GM19193 (cell line): ENCODE measurements at regions not wholly inside any gene's neighbourhood (a gene's known extent, or its start where the extent isn't known, plus 50 kb on each side); places are given as distances from the start of the nearest gene placed in this dataset.

Source experiments
- POLR2A ChIP-seq: IDR thresholded peaks from 4 replicates; pipeline ENCODE4 v1.6.1; 2011; ENCODE audit not compliant: insufficient read depth, insufficient read length; ENCODE audit errors: extremely low read depth

DNA sequence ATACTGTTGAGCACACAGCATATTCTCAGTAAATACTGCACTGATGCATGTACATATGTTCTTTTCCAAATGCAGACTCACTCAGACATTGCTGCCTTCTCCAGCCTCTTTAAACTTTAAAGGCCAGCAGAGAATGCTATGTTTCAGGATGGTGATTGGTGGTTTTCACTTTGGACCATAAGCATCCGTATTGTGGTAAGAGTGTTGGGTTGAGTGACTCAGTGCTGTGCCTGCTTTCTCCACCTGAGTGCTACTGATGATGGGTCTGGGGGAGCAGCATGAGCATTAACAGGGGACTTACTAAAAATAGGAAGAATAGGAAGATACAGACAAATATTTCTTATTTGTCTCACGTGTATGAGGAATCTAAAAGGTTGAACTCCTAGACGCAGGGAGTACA, 56.3 kb upstream of the ZNF92 start:
- TF ChIP-seq POLR2A: no peak

DNA sequence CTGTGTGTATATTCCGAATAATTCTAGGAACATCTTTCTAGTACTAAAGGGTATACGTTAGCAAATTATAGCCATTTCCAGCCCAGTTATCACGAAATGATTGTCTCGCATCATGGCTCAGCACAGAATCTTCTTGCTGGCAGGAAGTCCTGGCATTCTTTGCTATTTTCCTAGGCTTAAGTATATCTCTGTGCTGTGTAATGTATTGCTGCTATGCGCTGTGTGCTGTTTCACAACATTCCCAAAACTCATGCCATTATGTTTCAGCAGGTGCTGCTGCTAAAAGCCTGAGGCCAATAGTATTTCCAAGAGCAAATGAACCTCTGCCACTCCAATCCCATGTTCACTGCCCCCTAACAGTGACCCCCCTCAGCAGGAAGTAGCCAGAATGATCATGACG, 62.9 kb upstream of the ZNF92 start:
- no peak for TF ChIP-seq POLR2A

DNA sequence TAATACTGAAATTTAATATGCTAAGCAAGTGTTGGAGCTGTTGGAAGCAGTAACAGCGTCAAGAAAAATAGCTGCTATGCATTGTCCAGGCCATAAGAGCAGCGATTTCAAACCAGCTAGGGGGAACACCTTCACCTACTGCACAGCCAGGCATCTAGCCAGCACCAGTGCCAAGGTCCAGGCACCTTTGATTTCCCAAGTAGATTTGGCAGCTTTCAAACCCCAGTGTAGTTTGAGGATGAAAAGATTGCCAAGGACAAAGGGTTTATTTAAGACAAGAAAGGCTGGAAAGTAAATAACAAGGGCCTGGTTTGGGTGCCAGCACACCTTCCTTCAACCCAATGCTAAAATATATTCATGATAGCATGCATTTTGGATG, 65.4 kb upstream of the ZNF92 start:
- TF ChIP-seq POLR2A: no peak

GRCh38 chr7:65307651-65308299, 65.9 kb upstream of the ZNF92 start:
- no peak for TF ChIP-seq POLR2A

- TF ChIP-seq POLR2A: no peak
These were observed 69.5 kb upstream of the ZNF92 start for GRCh38 chr7:65304175-65304574.

GRCh38 chr7:65302883-65303282, 70.8 kb upstream of the ZNF92 start:
- no peak for TF ChIP-seq POLR2A

GRCh38 chr7:65301007-65301406, 72.6 kb upstream of the ZNF92 start:
- no peak for TF ChIP-seq POLR2A

- TF ChIP-seq POLR2A: no peak
These were observed 78.2 kb upstream of the ZNF92 start for GRCh38 chr7:65295409-65295808.

GRCh38 chr7:65287023-65287422, 86.6 kb upstream of the ZNF92 start:
- TF ChIP-seq POLR2A: no peak

- TF ChIP-seq POLR2A: no peak
These were observed 87.5 kb upstream of the ZNF92 start for GRCh38 chr7:65285906-65286864.

DNA sequence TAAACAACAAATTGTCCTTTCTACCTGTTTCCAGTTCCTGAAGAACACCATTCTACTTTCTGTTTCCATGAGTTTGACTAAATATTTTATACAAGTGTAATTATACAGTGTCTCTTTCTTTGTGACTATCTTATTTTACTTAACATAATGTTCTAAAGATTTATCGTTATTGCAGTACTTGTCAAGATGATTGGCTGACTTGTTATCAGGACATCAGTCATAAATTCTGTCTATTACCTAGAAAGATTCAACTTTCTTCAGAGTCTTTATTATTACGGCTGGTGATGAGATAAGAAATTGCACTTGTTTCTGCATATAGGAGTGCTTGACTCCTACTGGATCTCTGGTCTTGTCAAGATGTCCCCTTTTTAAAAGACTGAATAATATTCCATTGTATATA, 93.9 kb upstream of the ZNF92 start:
- TF ChIP-seq POLR2A: no peak

- TF ChIP-seq POLR2A: no peak
These were observed 96.8 kb upstream of the ZNF92 start for GRCh38 chr7:65276822-65277221.

DNA sequence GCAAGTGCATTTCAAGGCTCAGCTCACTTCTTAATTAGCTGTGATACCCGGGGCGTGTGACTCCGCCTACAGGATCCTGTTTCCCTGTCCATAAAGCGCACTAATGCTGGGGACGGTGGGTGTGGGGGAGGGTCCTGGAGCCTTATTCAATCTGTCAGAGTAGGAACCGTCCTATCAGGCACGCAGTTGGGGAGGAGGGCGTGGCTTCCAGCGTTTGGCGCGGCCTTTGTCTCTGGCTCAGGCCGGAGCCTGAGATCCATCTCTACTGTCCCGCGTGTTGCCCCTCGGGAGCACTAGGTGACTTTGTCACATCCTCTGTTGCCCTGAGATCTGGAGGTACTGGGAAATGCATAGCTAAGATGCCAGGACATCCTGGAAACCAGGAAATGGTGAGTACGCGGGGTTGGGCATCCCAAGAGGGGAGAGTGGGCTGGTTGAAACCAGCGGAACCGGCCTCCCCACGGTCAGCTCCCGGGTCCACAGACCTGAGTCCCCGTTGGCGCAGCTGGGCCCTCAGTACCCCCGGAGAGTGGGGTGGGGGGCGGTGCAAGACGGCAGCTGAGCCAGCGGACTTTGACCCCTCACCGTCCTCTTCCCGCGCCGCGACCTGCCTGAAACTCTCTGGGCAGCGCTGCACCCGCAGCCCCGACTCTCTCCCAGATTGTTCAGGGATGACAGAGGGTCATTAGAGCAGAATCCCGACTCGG, 104.4 kb upstream of the ZNF92 start:
- peak; percentile 53 for TF ChIP-seq POLR2A

DNA sequence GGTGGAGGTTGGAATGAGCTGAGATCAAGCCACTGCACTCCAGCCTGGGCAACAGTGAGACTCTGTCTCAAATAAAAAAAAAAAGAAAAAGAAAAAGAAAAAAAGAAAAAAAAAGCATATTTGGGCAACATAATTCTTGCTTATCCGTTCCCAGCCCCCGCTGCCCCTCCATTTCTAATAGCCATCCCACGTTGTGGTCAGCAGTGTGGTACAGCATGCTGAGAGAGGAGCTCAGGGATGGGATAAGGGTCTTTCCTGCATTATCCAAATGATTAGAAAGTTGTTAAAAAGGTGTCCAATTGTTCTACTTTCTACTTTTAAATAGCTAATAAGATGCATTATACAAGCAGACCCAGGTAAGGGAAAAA, 104.9 kb upstream of the ZNF92 start:
- TF ChIP-seq POLR2A: no peak

- no peak for TF ChIP-seq POLR2A
These were observed 107.6 kb upstream of the ZNF92 start for GRCh38 chr7:65265933-65266519.
